ENCODE measurements at regions not wholly inside any gene's neighbourhood (a gene's known extent, or its start where the extent isn't known, plus 50 kb on each side); places are given as distances from the start of the nearest gene placed in this dataset.
"Not testable (repeated sequence)": the region's sequence is repeated elsewhere in the genome, so short reads cannot be mapped to it uniquely, and the experiment has no call there.

DNA sequence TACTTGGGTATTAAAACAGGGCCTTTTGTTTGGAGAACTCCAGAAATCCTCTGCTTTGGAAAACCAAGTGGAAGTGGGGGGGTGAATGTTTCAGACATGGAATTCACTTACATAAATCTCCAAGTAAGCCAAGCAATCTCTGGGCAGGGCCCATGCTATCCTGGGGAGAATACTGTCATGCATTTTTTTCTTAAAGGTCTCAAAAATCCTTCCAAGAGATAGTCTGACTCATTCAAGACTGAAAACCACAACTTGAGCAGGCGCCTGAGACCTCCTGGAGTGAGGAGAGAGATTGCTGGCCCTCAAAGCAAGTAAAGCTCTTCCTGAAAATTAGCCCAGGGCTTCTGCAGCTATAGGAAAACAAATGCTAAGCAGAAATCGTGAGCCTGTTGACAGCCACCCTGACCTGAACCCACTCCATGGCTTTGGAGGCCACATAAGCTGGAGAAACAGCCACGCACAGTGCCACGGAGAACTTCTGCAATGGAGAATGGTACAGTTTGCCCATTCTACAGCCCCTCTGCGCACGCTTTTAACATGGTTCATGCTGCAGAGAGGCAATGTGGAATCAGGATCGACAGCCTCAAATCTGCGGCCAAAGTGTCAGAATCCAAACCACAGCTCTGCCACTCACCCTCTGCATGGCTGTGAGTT lies 203.1 kb upstream of the AUTS2 start:
- DNase-seq (ENCODE audit: low read depth) = peak; percentile 84

DNA sequence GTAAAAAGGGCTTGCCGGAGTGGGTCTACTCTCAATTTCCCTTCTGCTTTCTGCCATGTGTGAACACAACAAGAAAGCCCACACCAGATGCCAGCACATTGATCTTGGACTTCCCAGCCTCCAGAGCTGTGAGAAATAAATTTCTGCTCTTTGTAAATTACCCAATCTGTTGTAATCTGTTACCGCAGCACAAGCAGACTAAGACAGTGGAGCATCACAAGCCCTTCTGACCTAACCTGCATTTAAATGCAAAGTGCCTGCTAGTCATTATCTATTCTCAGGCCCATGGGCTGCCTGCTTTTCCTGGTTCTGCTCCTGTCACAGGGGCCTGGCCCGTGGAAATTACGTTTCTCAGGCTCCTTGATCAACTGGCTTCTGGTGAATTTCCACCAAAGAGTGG lies 199.3 kb upstream of the AUTS2 start:
- DNase-seq (ENCODE audit: low read depth) = no peak

DNA sequence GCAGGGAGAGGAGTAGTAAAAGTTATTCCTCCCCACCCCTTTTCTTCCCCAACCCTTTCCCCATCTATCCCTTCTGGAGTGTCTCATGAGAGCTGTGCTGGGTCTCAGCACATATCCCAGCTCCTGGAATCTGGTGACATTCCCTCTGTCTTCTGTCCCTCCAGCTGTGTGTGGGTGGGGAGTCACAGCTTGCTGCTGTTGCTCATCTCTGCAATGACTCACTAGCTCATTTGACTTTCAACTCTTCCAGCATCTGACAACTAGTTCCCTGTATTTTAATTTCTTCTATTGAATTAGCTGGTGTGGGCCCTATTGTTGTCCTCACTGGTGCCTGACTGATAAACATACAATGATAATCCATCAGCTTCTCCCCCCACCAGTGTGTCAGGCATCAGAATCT lies 198.9 kb upstream of the AUTS2 start:
- DNase-seq (ENCODE audit: low read depth) = peak; percentile 47

DNA sequence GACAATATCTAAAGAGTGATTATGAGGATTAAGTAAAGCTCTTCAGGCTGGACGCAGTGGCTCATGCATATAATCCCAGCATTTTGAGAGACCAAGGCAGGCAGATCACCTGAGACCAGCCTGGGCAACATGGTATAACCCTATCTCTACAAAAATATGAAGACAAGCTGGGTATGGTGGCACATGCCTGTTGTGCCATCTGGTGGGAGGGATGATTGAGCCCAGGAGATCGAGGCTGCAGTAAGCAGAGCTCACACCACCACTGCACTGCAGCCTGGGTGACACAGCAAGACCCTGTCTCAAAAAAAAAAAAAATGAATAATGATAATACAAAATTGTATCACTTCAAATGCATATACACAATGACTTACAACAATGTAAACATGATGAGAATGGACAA lies 195.6 kb upstream of the AUTS2 start:
- DNase-seq (ENCODE audit: low read depth) = no peak

DNA sequence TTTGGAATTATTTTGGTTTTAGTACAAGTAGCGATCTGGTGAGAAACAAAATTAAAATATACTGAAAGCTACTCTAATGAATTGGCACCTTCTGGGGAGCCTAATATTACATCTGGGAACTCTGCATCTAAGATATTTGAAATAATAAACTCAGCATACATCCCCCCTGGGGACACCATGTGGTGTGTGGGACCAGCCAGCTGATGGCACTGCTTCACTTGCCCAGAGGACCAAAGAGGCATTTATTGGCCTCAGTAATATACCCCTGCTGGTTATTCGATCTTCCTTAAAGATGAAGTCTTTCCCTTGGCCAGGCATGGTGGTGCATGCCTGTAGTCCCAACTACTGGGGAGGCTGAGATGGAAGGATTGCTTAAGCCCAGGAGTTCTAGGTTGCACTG lies 195.1 kb upstream of the AUTS2 start:
- DNase-seq (ENCODE audit: low read depth) = no peak

DNA sequence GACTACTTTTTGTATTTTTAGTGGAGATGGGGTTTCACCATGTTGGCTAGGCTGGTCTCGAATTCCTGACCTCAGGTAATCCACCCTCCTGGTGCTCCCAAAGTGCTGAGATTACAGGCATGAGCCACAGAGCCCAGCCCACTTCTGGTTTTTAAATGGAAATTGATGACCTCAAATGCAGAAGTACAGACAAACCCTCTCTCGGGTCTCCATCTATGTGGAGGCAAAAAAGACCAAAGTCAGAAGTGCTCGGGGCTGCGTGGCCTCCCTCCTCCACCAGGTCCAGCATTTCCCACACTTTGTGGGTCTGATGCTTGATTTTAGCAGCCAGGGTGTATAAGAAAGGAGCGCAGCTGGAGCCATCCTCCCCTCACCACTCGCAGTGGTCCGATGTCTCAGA lies 187.3 kb upstream of the AUTS2 start:
- no peak for DNase-seq (ENCODE audit: low read depth)

DNA sequence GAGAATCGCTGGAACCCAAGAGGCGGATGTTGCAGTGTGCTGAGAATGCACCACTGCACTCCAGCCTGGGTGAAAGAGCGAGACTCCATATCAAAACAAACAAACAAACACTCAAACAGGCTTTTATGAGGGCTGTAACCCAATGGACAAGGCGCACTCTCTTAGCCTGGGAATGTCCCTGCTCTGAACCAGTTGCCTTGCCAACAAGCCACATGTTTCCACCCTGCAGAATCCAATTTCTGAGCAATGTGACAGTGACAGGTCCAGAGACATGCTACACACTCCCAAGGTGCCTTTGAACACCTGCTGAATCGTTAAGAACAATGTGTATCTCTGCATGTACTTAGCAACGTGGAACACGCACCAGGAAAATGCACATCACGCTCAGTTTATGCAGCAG lies 186.8 kb upstream of the AUTS2 start:
- no peak for DNase-seq (ENCODE audit: low read depth)

DNA sequence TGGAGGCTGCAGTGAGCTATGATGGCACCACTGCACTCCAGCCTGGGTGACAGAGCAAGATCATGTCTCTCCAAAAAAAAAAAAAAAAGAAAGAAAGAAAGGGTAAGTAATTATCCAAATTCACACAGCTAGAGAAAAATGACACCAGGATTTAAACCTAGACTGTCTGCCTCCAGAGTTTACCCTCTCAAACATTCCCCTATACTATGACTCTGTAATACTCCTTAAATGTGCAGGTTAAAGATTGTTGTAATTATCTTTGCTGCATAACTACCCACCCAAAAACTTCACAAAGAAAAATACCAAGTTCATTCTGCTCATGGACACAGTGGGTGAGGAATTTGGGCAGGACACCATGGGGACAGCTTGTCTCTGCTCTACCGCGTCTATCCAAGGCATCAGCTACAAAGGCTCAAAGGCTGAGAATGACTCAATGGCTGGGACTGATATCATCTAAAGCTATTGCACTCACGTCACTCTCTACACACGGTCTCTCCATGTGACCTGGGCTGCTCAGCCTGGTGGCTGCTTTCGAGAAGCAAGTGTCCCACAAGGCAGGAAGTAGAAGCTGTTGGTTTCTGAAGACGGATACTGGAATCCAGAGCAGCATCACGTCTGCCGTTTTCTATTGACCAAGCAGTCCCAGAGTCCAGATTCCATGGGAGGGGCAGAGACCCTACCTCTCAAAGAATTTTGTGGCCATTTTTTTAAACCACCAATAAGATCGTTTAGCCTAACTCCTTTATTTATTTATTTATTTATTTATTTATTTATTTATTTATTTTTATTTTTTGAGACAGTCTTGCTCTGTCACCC lies 185.7 kb upstream of the AUTS2 start:
- peak; percentile 76 for DNase-seq (ENCODE audit: low read depth)

DNA sequence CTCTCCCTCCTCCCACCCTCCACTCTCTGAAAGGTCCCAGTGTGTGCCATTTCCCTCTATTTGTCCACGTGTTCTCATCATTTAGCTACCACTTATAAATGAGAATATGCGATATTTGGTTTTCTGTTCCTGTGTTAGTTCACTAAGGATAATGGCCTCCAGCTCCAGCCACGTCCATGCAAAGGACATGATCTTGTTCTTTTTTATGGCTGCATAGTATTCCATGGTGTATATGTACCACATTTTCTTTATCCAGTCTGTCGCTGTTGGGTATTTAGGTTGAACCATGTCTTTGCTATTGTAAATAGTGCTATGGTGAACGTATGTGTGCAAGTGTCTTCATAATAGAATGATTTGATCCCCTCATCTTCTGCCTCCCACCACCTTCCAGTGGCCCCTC lies 183.7 kb upstream of the AUTS2 start:
- DNase-seq (ENCODE audit: low read depth) = no peak

DNA sequence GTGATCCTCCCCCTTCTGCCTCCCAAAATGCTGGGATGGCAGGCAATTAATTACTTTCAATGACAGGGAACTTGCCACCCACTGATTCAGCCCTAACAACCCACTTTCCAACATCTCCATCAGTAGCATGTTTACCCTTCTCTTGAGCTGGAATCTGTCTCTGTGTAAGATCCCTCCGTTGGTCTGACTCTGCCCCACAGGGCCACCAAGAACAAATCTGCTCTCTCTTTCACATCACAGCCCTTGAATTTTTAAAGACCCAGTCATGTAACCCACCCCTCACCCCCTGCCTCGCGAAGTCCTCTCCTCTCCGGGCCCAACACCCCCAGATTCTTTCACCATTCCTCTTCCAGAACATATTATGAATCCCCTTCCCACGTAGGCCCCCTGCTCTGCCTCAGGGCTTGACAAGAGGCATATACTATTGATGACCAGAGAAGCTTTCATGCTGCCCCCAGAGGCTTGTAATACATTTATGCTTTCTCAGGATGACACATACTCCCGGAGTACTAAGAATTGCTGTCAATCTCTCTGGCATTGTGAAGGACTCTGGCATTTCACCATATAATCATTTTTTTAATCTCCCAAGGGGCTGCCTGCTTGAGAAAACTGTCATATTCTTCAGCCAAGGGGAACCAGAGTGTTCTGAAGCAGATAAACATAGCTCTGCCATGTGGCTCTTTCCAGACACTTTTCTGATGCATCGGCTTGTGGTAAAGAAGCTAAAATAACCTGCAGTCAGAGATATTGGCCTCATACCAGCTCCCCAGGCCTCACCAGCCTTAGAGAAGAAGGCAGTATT lies 179.2 kb upstream of the AUTS2 start:
- DNase-seq (ENCODE audit: low read depth) = no peak

DNA sequence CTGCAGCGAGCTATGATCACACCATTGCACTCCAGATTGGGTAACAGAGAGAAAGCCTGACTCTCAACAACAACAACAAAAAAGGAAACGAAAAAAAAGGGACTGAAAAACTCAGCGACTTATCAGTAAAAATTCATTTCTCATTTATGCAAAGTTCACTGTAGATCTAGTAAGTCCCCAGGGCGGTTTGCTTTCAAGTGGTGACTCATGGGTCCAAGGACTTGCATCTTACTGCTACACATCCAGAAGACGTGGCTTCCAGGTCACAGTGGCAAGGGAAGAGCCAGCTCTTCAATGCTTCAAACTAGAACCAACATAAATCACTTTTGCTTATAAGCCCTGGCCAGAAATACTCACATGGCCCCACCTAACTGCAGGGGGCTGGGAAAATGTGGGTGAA lies 178.3 kb upstream of the AUTS2 start:
- no peak for DNase-seq (ENCODE audit: low read depth)

DNA sequence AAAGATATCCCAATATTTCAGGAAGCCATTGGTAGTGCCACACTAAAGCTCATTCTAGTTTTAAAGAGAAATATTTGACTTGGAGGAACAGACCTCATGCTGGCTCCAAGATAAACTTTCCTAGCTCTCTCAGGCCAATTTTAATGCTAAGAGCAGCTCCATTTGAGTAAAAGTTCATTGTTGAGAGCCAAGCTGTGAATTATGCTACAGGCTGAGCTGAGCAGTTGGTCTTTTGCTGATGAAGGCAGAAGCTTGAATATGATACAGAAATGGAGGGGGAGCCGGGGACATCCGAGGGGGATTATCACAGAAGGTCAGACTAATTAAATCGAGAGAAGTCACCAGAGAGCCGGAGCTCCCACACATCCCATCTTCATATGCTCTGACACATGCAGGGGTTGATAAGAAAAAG lies 175.7 kb upstream of the AUTS2 start:
- DNase-seq (ENCODE audit: low read depth) = no peak

DNA sequence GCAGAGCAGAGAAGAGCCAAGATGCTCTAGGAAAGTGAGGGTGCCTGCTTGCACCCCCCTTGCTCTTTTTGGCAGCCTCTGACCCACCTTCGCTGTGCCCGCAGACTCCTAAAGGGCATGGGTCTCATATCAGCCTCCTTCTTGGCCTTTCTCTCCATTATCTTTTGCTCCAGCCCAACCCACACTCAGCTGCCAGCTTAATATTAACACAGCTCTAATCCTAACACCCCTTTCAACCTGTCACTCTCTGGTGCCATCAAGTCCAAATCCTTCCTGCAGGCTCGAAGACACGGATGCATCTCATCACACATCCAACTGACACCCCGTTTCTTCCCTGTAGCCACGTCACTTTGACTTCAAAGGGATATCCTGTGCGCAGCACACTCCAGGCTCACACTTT lies 171.6 kb upstream of the AUTS2 start:
- DNase-seq (ENCODE audit: low read depth) = no peak

DNA sequence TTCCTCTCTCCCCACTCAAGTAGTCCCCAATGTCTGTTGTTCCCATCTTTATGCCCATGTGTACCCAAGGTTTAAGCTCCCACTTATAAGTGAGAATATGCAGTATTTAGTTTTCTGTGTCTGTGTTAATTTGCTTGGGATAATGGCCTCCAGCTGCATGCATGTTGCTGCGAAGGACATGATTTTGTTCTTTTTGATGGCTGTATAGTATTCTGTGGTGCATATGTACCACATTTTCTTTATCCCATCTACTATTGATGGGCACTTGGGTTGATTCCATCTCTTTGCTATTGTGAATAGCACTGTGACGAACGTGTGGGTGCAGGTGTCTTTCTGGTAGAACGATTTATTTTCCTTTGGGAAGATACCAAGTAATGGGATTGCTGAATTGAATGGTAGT lies 170.2 kb upstream of the AUTS2 start:
- no peak for DNase-seq (ENCODE audit: low read depth)

DNA sequence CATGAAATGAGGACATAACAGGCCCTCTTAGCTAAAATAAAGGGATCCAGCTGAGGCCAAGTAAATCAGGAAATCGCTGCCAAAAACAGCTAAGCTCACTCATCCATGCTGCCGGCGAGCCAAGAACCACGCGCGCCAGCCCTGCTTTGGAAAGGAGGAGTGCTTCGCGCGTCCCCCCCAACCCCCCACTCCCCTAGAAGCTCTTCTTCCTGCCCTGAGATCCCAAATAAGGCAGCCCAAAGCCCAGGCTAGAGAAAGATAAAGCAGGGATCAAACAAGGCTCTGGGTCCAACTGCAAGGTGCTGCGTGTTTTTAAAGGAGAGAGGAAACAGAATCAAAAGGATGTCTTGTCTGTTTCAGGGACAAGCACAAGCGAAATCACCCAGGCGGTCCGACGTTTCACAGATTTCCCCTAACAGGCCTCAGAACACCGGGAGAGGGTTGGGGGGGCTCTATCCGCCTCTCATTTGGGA lies 168.3 kb upstream of the AUTS2 start:
- DNase-seq (ENCODE audit: low read depth) = peak; percentile 11

DNA sequence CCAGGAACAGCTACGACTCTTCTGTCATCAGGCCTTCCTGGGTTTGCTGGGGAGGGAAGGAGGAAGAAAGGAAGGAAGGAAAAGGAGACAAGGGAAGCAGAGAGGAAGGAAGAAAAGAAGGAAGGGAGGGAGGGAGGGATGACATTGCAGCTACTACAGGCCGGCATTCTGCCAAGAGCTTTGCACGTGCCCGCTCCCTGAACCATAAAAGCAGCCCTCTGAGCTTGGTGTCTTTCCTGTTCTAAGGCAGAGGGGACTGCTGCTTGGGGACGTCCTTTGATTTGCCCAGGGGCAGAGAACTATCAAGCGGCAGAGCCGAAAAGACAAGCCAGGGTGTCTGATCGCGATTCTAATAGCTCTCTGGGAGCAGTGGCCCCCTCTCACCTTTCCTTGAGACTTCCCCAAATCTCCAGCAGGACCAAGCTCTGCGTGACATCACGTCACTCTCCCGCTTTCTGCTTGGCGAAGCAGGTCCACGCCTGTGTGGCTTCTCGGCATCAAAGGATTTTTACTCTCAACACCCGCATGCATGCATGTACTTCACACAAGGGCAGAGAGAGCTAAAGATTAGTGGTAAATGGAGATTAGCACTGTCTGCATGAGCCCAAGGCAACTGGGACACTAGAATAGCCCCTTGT lies 167.8 kb upstream of the AUTS2 start:
- no peak for DNase-seq (ENCODE audit: low read depth)

DNA sequence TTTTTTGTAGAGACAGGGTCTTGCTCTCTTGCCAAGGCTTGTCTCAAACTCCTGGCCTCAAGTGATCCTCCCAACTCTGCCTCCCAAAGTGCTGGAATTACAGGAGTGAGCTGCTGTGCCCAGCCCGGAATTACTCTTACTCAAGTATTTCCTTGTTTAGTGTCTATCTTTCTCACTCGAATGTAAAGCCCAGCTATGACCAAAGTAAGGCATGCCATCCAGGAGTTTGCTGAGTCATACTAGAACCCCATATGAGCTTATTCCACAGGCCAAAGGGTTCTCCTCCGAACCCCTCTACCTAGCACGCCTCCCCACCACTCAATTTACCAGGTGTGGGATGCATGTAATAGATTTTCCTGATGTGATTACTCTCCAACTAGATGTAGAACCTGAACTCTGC lies 166.6 kb upstream of the AUTS2 start:
- DNase-seq (ENCODE audit: low read depth) = no peak

DNA sequence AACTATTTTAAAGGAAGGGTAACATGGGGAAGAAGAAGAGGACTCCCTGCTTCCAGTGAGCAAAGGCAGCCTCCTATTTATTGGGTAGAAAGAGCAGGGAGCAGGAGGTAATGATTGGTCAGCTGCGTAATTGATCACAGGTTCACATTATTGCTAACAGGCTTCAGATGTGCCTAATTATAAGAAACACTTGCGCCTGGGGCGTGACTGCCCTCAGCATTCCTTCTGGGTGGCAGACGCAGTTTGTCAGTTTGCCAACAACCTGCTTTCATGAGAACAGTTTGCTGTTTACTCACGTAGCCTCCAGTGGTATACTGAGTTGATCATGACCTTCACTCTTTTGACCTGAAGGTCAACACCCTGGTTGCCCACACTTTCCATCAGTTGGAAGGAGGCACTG lies 166.0 kb upstream of the AUTS2 start:
- not testable (repeated sequence) for DNase-seq (ENCODE audit: low read depth)

DNA sequence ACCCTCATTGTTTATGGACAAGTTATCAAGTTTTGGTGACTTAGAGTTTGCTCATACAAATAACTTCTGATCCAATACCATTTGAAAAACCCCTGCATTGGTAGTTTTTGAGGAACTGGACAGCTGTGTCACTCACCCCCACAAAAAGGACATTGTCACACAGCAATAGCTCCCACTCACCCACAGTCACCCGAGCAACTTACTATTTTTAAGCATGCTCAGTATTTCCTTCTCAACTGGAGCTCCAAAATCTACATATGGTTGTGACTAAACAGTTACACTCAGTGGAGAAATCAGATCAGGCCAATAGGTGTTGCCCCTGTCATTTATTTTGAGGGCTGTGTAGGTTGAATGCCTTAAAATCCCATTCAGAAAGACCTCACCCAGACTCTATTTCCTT lies 165.2 kb upstream of the AUTS2 start:
- no peak for DNase-seq (ENCODE audit: low read depth)

DNA sequence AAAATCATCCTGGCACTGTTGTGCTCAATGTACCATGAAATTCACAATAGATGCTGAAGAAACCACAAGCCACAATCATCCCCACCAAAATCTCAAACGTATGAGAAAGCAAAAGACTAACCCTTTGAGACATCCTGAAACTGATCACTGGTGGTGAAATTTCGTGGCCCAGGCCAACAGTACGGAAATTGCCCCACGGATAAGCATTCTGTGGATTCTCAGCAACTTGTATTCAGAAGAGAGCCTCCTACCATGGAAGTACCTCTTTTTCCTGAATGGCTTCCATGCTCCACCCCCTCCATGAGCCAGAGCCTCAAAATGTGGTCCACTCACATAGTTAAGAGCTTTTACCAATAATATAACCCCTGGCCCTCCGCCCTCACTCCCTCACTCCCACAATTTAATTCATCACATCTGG lies 163.9 kb upstream of the AUTS2 start:
- DNase-seq (ENCODE audit: low read depth) = no peak

DNA sequence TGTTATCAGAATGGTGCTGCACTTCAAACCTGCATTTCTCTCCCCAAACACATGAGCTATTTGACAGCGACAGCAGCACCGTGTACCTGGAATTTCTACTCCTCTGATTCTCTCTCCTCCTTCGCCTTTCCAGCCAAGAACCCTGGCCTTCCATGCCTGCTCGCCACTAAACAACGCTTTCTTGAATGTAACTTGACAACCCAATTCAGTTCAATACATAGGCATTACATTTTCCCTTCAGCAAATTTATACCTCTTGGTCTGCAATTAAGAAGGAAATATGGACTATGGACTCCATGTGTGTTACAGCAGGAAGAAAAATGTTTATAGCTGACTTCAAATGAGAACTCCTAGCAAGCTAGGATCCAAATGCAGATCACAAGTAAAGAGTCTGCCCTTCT lies 162.6 kb upstream of the AUTS2 start:
- DNase-seq (ENCODE audit: low read depth) = no peak

DNA sequence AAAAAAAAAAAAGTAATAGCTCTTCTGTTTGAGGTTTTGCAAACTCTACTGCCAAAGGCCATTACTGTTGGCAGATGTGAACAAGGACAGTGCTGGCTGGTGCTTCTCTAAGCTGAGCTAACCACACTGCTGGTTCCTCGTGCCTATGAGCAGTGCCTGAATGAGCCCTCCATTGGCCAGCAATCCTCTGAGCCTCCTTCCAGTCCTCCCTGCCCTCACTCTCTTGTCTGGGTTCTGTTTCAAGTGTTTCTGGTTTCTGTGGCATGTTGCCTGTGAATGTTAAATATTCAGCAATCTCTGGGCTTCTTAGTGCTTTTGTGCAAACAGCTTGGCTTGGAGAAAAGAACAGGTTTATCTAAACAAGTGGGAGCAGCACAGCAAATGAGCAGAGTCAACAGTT lies 161.3 kb upstream of the AUTS2 start:
- no peak for DNase-seq (ENCODE audit: low read depth)

All from EH (cell line).